ENCODE measurements at regions not wholly inside any gene's neighbourhood (a gene's known extent, or its start where the extent isn't known, plus 50 kb on each side); places are given as distances from the start of the nearest gene placed in this dataset.

GRCh38 chr11:28472904-28473303, 364.7 kb downstream of the METTL15 start:
- no peak for DNase-seq (ENCODE audit: low read depth in 1 of 2, low spot score in 1 of 2)
- no peak overlapping the region for H3K27ac ChIP-seq (replicated peaks)
- TF ChIP-seq POLR2AphosphoS5 (IDR thresholded peaks at IDR 0.05; ENCODE audit: low read depth): no peak
- TF ChIP-seq GABPA (IDR thresholded peaks at IDR 0.05; ENCODE audit: low read depth): no peak
- no peak for TF ChIP-seq REST (IDR thresholded peaks at IDR 0.05; ENCODE audit: insufficient replicate concordance, low read depth)
- TF ChIP-seq, protein P1, sequence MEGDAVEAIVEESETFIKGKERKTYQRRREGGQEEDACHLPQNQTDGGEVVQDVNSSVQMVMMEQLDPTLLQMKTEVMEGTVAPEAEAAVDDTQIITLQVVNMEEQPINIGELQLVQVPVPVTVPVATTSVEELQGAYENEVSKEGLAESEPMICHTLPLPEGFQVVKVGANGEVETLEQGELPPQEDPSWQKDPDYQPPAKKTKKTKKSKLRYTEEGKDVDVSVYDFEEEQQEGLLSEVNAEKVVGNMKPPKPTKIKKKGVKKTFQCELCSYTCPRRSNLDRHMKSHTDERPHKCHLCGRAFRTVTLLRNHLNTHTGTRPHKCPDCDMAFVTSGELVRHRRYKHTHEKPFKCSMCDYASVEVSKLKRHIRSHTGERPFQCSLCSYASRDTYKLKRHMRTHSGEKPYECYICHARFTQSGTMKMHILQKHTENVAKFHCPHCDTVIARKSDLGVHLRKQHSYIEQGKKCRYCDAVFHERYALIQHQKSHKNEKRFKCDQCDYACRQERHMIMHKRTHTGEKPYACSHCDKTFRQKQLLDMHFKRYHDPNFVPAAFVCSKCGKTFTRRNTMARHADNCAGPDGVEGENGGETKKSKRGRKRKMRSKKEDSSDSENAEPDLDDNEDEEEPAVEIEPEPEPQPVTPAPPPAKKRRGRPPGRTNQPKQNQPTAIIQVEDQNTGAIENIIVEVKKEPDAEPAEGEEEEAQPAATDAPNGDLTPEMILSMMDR (IDR thresholded peaks at IDR 0.05; ENCODE audit: insufficient read depth, low read length): no peak
- no peak for TF ChIP-seq SPI1 (IDR thresholded peaks at IDR 0.05; ENCODE audit: borderline replicate concordance, low read depth)

GRCh38 chr11:28471537-28471936, 363.3 kb downstream of the METTL15 start:
- Histone ChIP-seq H3K27me3 (ENCODE audit: insufficient read depth, poor library complexity, severe bottlenecking) (no peaks in the 10 kb centered on the region), H3K4me3 (replicated peaks; ENCODE audit: insufficient read depth, low read length) (no peak overlapping the region), H3K27ac (replicated peaks) (no peak overlapping the region)
- TF ChIP-seq REST (IDR thresholded peaks at IDR 0.05; ENCODE audit: insufficient replicate concordance, low read depth) (no peak), SPI1 (IDR thresholded peaks at IDR 0.05; ENCODE audit: borderline replicate concordance, low read depth) (no peak), GABPA (IDR thresholded peaks at IDR 0.05; ENCODE audit: low read depth) (no peak)
- TF ChIP-seq, protein P1 (IDR thresholded peaks at IDR 0.05; ENCODE audit: insufficient read depth, low read length): no peak
- DNase-seq (ENCODE audit: low read depth in 1 of 2, low spot score in 1 of 2): no peak

More at GRCh38 chr11:28472904-28473303, 364.7 kb downstream of the METTL15 start:
- no peaks in the 10 kb centered on the region for H3K27me3 ChIP-seq (ENCODE audit: insufficient read depth, poor library complexity, severe bottlenecking)
- H3K4me3 ChIP-seq (replicated peaks; ENCODE audit: insufficient read depth, low read length): no peak overlapping the region

DNA sequence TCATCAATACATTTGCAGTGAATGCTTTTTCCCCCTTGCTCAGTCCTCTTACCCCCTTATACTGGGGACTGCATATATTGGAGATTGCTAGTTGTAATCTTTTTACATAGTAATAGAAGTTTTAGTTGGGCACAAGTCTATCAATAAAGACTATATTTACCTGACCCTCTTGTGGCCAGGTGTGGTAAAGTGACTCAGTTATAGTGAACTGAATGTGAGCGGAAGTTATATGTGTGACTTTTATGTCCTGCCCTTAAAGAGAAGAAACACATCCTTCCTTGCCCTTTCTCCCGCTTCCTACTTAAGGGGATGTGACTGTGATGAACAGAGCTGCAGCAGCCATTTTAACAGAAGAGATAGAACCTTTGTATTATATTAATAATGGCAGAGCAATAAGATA, 362.0 kb downstream of the METTL15 start:
- no peak overlapping the region for H3K27ac ChIP-seq (replicated peaks)
- DNase-seq (ENCODE audit: low read depth in 1 of 2, low spot score in 1 of 2): no peak
- no peak overlapping the region for H3K4me3 ChIP-seq (replicated peaks; ENCODE audit: insufficient read depth, low read length)
- TF ChIP-seq, protein P1 (IDR thresholded peaks at IDR 0.05; ENCODE audit: insufficient read depth, low read length): no peak
- TF ChIP-seq POLR2AphosphoS5 (IDR thresholded peaks at IDR 0.05; ENCODE audit: low read depth) (no peak), GABPA (IDR thresholded peaks at IDR 0.05; ENCODE audit: low read depth) (no peak), REST (IDR thresholded peaks at IDR 0.05; ENCODE audit: insufficient replicate concordance, low read depth) (no peak), SPI1 (IDR thresholded peaks at IDR 0.05; ENCODE audit: borderline replicate concordance, low read depth) (no peak)
- H3K27me3 ChIP-seq (ENCODE audit: insufficient read depth, poor library complexity, severe bottlenecking): no peaks in the 10 kb centered on the region

All from HL-60 (cell line).